ENCODE measurements at regions not wholly inside any gene's neighbourhood (a gene's known extent, or its start where the extent isn't known, plus 50 kb on each side); places are given as distances from the start of the nearest gene placed in this dataset.

DNA sequence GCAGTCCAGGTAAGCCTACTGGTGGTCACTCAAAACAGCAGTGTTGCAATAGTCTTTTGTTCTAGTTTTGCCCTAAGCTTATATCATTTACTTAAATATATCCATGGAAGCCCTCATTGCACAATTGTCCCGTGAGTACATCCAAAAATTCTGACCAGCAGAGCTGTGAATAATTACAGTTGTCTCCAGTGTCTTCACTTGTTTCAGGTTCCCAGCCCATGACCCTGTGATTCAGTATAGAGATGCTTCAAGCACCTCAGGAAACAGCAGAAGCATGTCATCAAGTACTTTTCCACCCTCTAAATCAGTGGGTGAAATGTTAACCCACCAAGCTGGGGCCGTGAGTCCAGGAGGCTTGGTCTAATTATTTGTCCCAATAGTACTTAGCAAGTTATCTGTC is 214.9 kb upstream of the RPS6KA3 start:
- TF ChIP-seq, protein P1, sequence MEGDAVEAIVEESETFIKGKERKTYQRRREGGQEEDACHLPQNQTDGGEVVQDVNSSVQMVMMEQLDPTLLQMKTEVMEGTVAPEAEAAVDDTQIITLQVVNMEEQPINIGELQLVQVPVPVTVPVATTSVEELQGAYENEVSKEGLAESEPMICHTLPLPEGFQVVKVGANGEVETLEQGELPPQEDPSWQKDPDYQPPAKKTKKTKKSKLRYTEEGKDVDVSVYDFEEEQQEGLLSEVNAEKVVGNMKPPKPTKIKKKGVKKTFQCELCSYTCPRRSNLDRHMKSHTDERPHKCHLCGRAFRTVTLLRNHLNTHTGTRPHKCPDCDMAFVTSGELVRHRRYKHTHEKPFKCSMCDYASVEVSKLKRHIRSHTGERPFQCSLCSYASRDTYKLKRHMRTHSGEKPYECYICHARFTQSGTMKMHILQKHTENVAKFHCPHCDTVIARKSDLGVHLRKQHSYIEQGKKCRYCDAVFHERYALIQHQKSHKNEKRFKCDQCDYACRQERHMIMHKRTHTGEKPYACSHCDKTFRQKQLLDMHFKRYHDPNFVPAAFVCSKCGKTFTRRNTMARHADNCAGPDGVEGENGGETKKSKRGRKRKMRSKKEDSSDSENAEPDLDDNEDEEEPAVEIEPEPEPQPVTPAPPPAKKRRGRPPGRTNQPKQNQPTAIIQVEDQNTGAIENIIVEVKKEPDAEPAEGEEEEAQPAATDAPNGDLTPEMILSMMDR (IDR thresholded peaks at IDR 0.05) = no peak
- no peak for TF ChIP-seq POLR2A (IDR thresholded peaks at IDR 0.05)
